ENCODE measurements at regions not wholly inside any gene's neighbourhood (a gene's known extent, or its start where the extent isn't known, plus 50 kb on each side); places are given as distances from the start of the nearest gene placed in this dataset.

DNA sequence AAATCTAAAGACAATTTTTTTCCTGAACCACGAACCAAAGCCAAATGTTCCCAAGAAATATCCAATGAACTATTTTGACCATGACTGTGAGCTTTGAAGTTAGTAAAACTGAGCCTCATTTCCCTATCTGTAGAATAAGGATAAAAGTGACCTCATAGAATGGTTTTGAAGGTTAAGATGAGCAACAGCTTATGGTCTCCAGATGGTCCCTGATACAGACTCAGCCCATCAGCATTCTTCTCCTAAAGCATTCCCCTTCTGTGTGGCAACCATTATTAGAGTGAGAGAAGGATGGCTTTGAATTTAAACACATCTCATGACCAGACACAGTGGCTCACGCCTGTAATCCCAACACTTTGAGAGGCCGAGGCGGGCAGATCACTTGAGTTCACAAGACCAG, 70.1 kb downstream of the COPRS start:
- Histone ChIP-seq H3K27me3 (replicated peaks in 1 of 4; ENCODE audit: control extremely low read depth in 1 of 4, control insufficient read depth in 3 of 4, insufficient read depth in 4 of 4, low read length in 3 of 4) (no peaks in the 10 kb centered on the region), H3K4me1 (ENCODE audit: control insufficient read depth in 2 of 2, insufficient read depth in 2 of 2, low read length in 2 of 2) (peaks cover 0 to 4% of the 10 kb centered on the region in 2 donors), H3K4me3 (ENCODE audit: control extremely low read depth in 1 of 5, extremely low read depth in 1 of 5, insufficient read depth in 1 of 5, low read depth in 2 of 5, low read length in 4 of 5) (no peak overlapping the region), H2AFZ (ENCODE audit: insufficient read depth, low read depth, low read length, poor library complexity, severe bottlenecking) (no peak overlapping the region), H3K79me2 (ENCODE audit: control insufficient read depth, insufficient read depth, low read length) (no peaks in the 10 kb centered on the region), H3K4me2 (replicated peaks; ENCODE audit: low read depth, low read length, poor library complexity, severe bottlenecking) (no peak overlapping the region), H3K9me3 (ENCODE audit: control extremely low read depth in 1 of 3, control insufficient read depth in 2 of 3, insufficient read depth in 1 of 3, low read length in 2 of 3) (no peaks in the 10 kb centered on the region), H3K9ac (ENCODE audit: low read length) (no peak overlapping the region), H3K27ac (ENCODE audit: low read length in 2 of 2) (no peak overlapping the region), H3K36me3 (replicated peaks in 1 of 2; ENCODE audit: control extremely low read depth in 1 of 2, control insufficient read depth in 1 of 2, extremely low read depth in 1 of 2, insufficient read depth in 2 of 2, low read length in 1 of 2) (no peaks in the 10 kb centered on the region), H4K20me1 (ENCODE audit: control insufficient read depth, insufficient read depth, low read length, poor library complexity, severe bottlenecking) (no peaks in the 10 kb centered on the region)
- WGBS (ENCODE audit: insufficient coverage), result 100% methylated on average over 3 of the region's 4 CpGs
- Mint-ChIP-seq H3K27ac (no peak overlapping the region), H3K4me3 (no peak overlapping the region), H3K9me3 (ENCODE audit: insufficient read depth) (peaks cover 2% of the 10 kb centered on the region), H3K27me3 (no peaks in the 10 kb centered on the region), H3K4me1 (peaks cover 9% of the 10 kb centered on the region)
- ChIA-PET POLR2A (interaction anchor here (0.6 kb wide), 1 partner anchor 294 kb away, joined by 10 read pairs; no protein-coding TSS in a partner anchor), CTCF (no interaction called here)
- intact Hi-C loops (cut with micrococcal nuclease), result no loop called here
- no peak for DNase-seq
- ATAC-seq (ENCODE audit: low read depth), result no peak
- TF ChIP-seq EZH2 (IDR thresholded peaks at IDR 0.05; ENCODE audit: borderline replicate concordance, insufficient read depth, low read depth, low read length, poor library complexity, severe bottlenecking), result no peak

GRCh38 chr17:31788571-31788946, 70.5 kb downstream of the COPRS start:
- Histone ChIP-seq H3K9ac (ENCODE audit: low read length) (no peak overlapping the region), H3K9me3 (ENCODE audit: control extremely low read depth in 1 of 3, control insufficient read depth in 2 of 3, insufficient read depth in 1 of 3, low read length in 2 of 3) (no peaks in the 10 kb centered on the region), H2AFZ (ENCODE audit: insufficient read depth, low read depth, low read length, poor library complexity, severe bottlenecking) (no peak overlapping the region), H3K36me3 (replicated peaks in 1 of 2; ENCODE audit: control extremely low read depth in 1 of 2, control insufficient read depth in 1 of 2, extremely low read depth in 1 of 2, insufficient read depth in 2 of 2, low read length in 1 of 2) (no peaks in the 10 kb centered on the region), H4K20me1 (ENCODE audit: control insufficient read depth, insufficient read depth, low read length, poor library complexity, severe bottlenecking) (no peaks in the 10 kb centered on the region), H3K4me1 (ENCODE audit: control insufficient read depth in 2 of 2, insufficient read depth in 2 of 2, low read length in 2 of 2) (peaks cover 0 to 4% of the 10 kb centered on the region in 2 donors), H3K27me3 (replicated peaks in 1 of 4; ENCODE audit: control extremely low read depth in 1 of 4, control insufficient read depth in 3 of 4, insufficient read depth in 4 of 4, low read length in 3 of 4) (no peaks in the 10 kb centered on the region), H3K4me3 (ENCODE audit: control extremely low read depth in 1 of 5, extremely low read depth in 1 of 5, insufficient read depth in 1 of 5, low read depth in 2 of 5, low read length in 4 of 5) (no peak overlapping the region), H3K4me2 (replicated peaks; ENCODE audit: low read depth, low read length, poor library complexity, severe bottlenecking) (no peak overlapping the region), H3K79me2 (ENCODE audit: control insufficient read depth, insufficient read depth, low read length) (no peaks in the 10 kb centered on the region), H3K27ac (ENCODE audit: low read length in 2 of 2) (no peak overlapping the region)
- 89% methylated on average over 3 of the region's 3 CpGs for WGBS (ENCODE audit: insufficient coverage)
- no peak for TF ChIP-seq EZH2 (IDR thresholded peaks at IDR 0.05; ENCODE audit: borderline replicate concordance, insufficient read depth, low read depth, low read length, poor library complexity, severe bottlenecking)
- no peak for TF ChIP-seq CTCF (IDR thresholded peaks at IDR 0.05)
- CTCF ChIA-PET, result no interaction called here
- intact Hi-C loops (cut with micrococcal nuclease), result no loop called here
- Mint-ChIP-seq H3K9me3 (ENCODE audit: insufficient read depth) (peaks cover 2% of the 10 kb centered on the region), H3K4me1 (peaks cover 9% of the 10 kb centered on the region), H3K27ac (no peak overlapping the region), H3K4me3 (no peak overlapping the region), H3K27me3 (no peaks in the 10 kb centered on the region)
- ATAC-seq (ENCODE audit: low read depth) (no peak), DNase-seq (no peak)
- POLR2A ChIA-PET, result no interaction called here
